Neural cell (in vitro differentiated cells): ENCODE measurements at regions not wholly inside any gene's neighbourhood (a gene's known extent, or its start where the extent isn't known, plus 50 kb on each side); places are given as distances from the start of the nearest gene placed in this dataset.

Source experiments
- CTCF ChIP-seq: fragments of 450-650 bp; IDR thresholded peaks from 2 replicates; pipeline ENCODE4 v1.5.1; 2014; ENCODE audit warnings: antibody characterized with exemption, mild to moderate bottlenecking, moderate library complexity; ENCODE audit not compliant: poor library complexity, severe bottlenecking
- EP300 ChIP-seq: fragments of 450-650 bp; conservative IDR thresholded peaks from 2 replicates; pipeline ENCODE4 v1.6.1; 2014; ENCODE audit warnings: antibody characterized with exemption, mild to moderate bottlenecking, moderate library complexity; ENCODE audit not compliant: poor library complexity, severe bottlenecking
- EZH2 ChIP-seq: fragments of 200-600, 300-800 bp; shearing (Covaris generic), sonication (generic); IDR thresholded peaks from 2 replicates; pipeline ENCODE4 v1.6.1; 2014; ENCODE audit warnings: antibody characterized with exemption, low read length, borderline replicate concordance, mild to moderate bottlenecking; ENCODE audit not compliant: insufficient read depth, poor library complexity, severe bottlenecking
- MXI1 ChIP-seq: fragments of 450-650 bp; conservative IDR thresholded peaks from 2 replicates; pipeline ENCODE4 v1.6.1; 2014; ENCODE audit warnings: antibody characterized with exemption, mild to moderate bottlenecking; ENCODE audit not compliant: poor library complexity, severe bottlenecking
- POLR2AphosphoS5 ChIP-seq: IDR thresholded peaks from 2 replicates; pipeline ENCODE4 v1.6.1; 2012
- RAD21 ChIP-seq: fragments of 450-650 bp; conservative IDR thresholded peaks from 2 replicates; pipeline ENCODE4 v1.6.1; 2014; ENCODE audit warnings: antibody characterized with exemption, mild to moderate bottlenecking, moderate library complexity
- REST ChIP-seq: IDR thresholded peaks from 2 replicates; pipeline ENCODE4 v1.6.1; 2012; ENCODE audit warnings: borderline replicate concordance
- TAF1 ChIP-seq: IDR thresholded peaks from 2 replicates; pipeline ENCODE4 v1.6.1; 2012; ENCODE audit warnings: low read depth

GRCh38 chr16:55003916-55004315 is 73.3 kb downstream of the IRX5 start:
- TF ChIP-seq CTCF: no peak
- no peak for TF ChIP-seq TAF1
- TF ChIP-seq POLR2AphosphoS5: no peak
- no peak for TF ChIP-seq RAD21
- no peak for TF ChIP-seq EP300
- no peak for TF ChIP-seq REST
- TF ChIP-seq EZH2: no peak
- TF ChIP-seq MXI1: no peak
